Superior temporal gyrus (tissue), 1 donor: ENCODE measurements at regions not wholly inside any gene's neighbourhood (a gene's known extent, or its start where the extent isn't known, plus 50 kb on each side); places are given as distances from the start of the nearest gene placed in this dataset.

ENCODE experiments used
- DNase-seq: peaks from one replicate; pipeline ENCODE4 v3.0.0-alpha.2; 2016; ENCODE audit errors: extremely low spot score

DNA sequence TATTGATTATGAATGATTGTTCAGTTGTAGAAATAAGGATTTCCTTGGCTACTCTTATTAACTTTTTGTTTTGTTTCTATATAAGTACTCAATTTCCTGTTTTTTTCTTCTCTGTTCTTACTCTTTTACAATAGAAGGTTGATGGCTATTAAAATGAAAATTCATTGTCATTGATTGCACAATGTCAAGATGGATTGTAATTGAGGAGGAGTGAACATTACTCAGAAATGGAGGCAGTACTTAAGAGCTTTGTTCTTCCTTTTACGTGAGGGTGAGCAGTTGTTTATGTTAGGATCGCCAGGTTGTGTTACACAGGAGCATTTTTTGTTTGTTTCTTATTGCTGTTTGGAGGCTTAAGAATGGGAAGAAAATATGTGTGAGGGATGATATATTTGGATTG, 2062.4 kb downstream of the ARAP2 start:
- no peak for DNase-seq

DNA sequence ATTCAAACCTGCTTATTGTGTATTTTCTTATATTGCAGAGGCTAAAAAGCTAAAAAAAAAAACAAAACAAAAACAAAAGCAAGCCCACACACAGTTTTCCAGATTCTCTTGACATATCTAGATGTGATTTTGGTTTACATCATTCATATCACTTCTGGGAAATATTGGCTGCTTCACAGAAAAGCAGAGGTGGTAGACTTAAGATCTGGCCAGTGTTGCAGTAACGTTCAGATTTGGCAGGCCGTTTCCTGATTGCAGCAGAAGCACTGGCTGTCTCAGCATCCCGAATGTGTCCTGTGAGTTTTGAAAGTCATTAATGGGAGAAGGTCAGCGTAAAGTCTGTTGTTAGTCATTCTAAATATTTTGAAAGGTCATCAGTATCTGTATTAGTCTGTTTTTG, 2062.0 kb downstream of the ARAP2 start:
- DNase-seq: no peak

DNA sequence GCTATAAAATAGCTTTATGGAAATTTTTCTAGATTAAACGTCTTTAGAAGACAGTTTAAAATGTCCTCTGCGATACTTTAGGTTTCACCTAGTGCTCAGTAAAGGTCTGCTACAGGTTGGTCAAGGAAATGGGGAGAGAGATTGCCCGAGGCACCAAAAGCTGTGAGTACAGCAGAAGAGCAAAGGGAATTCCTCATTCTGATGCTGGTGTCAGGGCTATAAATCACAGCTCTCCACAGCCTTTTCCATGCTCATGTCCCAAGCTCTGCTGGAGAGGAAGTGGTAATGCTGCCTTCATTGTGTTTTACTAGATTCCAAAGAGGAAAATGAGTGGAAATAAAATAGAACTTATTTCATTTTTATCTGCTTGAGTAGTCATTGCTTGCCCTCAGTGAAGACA, 2060.4 kb downstream of the ARAP2 start:
- no peak for DNase-seq

DNA sequence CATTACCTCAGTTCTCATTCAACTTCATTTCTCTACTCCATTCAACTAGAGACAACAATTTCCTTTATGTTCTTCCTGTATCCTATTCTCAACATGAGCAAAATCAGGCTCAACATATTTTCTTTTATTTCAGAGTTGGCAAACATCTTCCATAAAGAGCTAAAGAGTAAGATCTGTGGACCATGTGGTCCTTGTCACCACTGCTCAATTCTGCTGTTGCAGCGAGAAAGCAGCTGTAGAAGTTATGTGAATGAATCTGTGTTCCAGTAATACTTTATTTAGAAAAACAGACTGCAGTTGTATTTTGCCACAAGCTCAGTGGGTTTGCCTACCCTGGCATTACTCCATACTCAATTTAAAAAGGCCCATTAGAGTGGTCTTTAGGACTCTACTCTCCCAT, 2057.3 kb downstream of the ARAP2 start:
- no peak for DNase-seq

- DNase-seq: no peak
Observed at GRCh38 chr4:34191443-34191842, 2052.9 kb downstream of the ARAP2 start.

DNA sequence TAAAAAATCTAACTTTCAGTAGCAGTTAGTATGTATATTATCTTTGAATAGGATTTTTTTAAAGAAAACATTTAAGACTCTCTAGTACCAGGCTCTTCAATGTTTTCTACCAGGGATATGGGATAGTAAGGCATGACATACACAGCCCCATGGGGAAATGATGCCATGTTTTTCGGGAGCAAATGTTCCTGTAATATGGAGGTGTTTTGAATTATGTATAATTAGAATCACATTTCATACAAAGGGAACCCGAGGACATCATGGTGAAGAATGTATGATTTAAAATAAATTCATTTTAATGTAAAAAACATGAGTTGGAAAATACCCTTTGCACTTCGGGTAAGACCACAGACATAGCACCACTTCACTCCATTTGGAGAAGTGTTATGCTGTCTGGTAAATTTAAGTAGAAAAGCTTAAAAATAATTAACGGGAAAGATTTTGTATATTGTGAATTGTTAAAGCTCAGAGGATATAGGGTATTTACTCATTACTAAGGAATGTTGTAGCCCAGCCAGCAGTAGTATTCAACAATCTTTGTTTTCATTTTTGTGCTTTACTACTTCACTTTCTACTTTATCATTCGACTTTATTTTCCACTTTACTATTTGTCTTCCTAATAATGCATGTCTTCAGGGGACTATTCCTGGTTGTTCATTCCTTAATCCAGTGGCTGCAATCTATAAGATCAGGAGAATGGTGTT, 2050.7 kb downstream of the ARAP2 start:
- no peak for DNase-seq

- no peak for DNase-seq
Observed at GRCh38 chr4:34194585-34194984, 2049.7 kb downstream of the ARAP2 start.

DNA sequence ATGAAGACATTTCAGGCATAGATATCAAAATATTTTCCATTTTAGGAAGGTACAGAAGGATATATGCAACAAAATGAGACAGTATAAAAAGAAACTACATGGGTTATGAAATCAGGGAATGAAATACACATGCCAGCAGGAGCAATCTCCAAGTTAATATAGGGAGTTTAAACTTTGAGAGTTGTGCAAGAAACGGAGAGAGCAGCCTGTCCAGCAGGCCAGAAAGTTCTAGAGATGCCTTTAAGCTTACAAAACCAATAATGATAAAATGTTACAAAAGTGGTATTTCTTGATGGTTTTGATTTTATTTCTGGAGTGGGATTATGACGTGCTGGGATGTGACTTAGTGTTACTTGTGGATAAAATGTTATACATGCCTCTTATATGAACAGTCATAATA, 2047.9 kb downstream of the ARAP2 start:
- no peak for DNase-seq

GRCh38 chr4:34198966-34199365, 2045.3 kb downstream of the ARAP2 start:
- DNase-seq: no peak

DNA sequence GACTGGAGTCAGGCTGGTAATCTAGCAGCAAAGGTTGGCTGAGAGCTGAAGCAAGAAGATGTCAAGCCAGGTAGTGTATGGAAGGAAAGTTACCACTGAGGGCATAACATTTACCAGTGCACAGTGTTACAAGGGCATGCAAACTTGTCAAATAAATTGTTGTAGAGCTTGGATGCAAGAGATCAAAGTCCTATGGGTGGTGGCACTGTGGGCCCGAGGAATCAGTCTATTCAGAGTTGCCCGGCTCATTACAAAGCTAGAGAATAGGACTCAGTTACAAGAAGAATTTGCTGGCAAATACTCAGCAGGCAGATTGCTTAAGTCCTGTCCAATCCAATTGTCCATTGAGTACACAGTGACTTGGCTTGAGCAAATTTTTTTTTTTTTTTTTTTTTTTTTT, 2043.8 kb downstream of the ARAP2 start:
- no peak for DNase-seq

DNA sequence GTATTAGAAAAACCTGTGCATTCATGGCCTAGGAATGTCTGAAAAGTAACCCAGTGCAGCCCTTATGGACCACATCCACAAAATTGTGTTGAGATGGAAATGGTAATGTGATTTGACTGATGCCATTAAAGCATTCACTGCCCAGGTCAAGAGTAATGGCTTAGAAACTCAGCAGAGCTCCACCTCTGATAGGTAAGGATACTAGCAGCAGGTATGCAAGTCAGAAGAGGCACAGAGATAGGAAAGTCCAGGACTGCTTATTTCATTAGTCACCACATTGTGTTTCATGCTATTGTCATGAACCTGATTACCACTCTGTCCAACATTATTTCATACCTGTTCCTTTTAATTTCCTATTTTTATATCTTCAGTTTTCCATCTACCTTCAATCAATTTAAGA, 2042.2 kb downstream of the ARAP2 start:
- DNase-seq: no peak

GRCh38 chr4:34220601-34221000, 2023.7 kb downstream of the ARAP2 start:
- no peak for DNase-seq

DNA sequence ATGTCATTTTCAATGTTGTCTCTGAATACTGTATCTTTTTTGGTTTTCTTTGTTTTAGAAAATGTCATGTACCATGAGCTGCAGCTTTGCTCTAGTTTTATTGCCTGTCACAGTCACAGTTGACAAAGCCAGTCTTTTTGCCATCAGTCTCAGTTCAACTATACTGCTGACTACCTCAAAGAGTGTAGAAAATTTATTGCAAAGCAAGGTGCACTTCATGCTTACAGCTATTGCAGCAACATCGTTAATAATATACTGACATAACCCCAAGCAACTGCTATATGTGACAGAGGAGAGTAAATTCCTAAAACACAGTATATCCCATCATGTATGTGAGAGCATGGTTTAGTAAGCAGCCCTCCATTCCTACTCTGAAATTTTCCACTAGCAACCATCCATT, 2022.3 kb downstream of the ARAP2 start:
- no peak for DNase-seq

GRCh38 chr4:34236118-34236517, 2008.2 kb downstream of the ARAP2 start:
- no peak for DNase-seq

- no peak for DNase-seq
Observed at GRCh38 chr4:34245276-34245675, 1999.0 kb downstream of the ARAP2 start.

- no peak for DNase-seq
Observed at GRCh38 chr4:34250562-34250961, 1993.8 kb downstream of the ARAP2 start.

GRCh38 chr4:34253239-34253638, 1991.1 kb downstream of the ARAP2 start:
- no peak for DNase-seq

DNA sequence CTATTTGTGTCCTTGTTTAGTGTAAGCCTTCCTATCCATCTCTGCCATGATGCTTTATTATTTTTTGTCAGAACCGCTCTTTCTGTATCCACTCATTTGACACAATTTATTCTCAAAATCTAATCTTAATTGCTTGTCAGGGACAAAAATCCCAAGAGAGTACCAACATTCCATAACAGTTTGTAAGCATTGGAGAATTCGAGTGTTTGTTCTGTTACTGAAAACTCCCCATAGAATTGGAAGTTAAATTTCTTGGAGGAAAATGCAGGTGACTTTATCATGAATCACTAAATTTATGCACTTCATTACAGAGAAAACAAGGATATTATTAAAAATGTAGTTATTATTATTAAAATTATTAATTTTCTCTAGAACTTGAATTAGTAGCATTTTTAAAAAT, 1986.1 kb downstream of the ARAP2 start:
- no peak for DNase-seq

DNA sequence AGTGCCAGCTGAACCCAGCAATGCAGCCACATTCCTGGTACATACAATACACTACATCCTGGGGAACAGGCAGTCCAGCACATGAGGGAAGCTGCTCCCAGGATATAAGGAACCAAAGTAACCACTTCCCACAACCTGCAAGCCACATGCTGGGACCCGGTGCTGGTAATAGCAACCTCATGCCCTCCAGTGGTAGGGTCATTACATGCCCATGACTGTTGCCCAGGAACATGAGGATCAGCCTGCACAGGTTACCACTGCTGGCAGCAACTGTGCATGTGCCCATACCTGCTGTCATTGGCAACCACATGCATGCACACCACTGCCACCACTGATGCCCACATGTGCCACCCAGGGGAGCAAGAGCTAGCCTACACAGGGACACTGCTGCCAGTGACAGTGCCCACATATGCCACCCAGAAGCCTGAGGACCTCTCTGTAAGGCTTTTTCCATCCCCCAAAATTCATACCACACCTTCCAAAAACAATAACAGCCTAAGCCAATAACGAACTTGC, 1982.5 kb downstream of the ARAP2 start:
- DNase-seq: no peak

DNA sequence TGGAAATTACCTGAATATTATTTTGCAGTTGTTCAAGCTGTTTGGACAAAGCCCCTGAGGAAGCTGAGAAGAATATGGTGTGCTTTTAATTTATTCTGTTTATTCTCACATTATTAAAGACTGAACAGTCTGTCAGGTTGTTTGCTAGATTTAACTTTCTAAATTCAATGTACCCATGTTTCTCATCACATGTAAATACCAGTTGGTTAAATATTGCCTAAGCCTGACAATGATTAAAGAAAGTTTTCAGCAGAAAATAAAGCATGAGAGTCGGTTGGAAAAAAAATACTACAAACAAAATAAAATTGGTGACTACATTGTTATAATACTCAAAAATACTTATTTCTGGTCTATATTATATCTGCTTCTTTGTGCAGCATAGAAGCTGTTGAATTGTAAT, 1974.7 kb downstream of the ARAP2 start:
- no peak for DNase-seq

- DNase-seq: no peak
Observed at GRCh38 chr4:34271479-34272355, 1972.6 kb downstream of the ARAP2 start.

GRCh38 chr4:34279011-34279410, 1965.3 kb downstream of the ARAP2 start:
- DNase-seq: no peak

GRCh38 chr4:34280131-34280530, 1964.2 kb downstream of the ARAP2 start:
- DNase-seq: no peak
